ENCODE measurements at regions not wholly inside any gene's neighbourhood (a gene's known extent, or its start where the extent isn't known, plus 50 kb on each side); places are given as distances from the start of the nearest gene placed in this dataset.

DNA sequence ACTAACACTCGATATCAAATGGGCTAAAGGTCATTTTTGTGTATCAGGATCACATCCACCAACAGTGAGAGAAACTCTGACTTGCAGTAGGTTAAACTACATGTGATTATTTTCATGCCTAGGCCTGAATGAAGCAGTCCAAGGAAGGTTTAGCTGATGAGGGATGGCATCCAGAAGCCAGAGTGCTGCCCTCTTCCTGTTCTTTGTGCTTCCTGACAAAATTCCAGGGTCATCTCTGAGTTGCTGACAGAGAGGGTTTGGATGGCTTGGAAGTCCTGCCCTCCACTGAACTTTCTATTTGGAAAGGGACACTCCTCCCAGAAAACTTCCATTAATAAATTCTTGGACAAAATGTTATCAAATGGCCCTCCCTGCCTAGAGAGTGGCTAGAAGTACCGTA lies 728.3 kb upstream of the SLC10A2 start:
- Histone ChIP-seq H3K4me1 (no peaks in the 10 kb centered on the region), H3K27me3 (no peaks in the 10 kb centered on the region), H3K9me3 (no peaks in the 10 kb centered on the region), H3K36me3 (no peaks in the 10 kb centered on the region), H3K4me3 (no peak overlapping the region), H3K27ac (replicated peaks in 1 of 4) (no peak overlapping the region)
- intact Hi-C loops (cut with DNase I), result no loop called here
- 68% methylated on average over 2 of the region's 2 CpGs for WGBS
- TF ChIP-seq EP300 (IDR thresholded peaks at IDR 0.05), result no peak
- TF ChIP-seq POLR2AphosphoS5 (IDR thresholded peaks at IDR 0.05), result no peak
- no peak for TF ChIP-seq POLR2A (IDR thresholded peaks at IDR 0.05; ENCODE audit: low read depth)
- TF ChIP-seq, protein P1, sequence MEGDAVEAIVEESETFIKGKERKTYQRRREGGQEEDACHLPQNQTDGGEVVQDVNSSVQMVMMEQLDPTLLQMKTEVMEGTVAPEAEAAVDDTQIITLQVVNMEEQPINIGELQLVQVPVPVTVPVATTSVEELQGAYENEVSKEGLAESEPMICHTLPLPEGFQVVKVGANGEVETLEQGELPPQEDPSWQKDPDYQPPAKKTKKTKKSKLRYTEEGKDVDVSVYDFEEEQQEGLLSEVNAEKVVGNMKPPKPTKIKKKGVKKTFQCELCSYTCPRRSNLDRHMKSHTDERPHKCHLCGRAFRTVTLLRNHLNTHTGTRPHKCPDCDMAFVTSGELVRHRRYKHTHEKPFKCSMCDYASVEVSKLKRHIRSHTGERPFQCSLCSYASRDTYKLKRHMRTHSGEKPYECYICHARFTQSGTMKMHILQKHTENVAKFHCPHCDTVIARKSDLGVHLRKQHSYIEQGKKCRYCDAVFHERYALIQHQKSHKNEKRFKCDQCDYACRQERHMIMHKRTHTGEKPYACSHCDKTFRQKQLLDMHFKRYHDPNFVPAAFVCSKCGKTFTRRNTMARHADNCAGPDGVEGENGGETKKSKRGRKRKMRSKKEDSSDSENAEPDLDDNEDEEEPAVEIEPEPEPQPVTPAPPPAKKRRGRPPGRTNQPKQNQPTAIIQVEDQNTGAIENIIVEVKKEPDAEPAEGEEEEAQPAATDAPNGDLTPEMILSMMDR (IDR thresholded peaks at IDR 0.05), result no peak
- DNase-seq (ENCODE audit: extremely low spot score), result no peak

GRCh38 chr13:103788061-103788652 lies 721.9 kb upstream of the SLC10A2 start:
- intact Hi-C loops (cut with DNase I), result loop anchor here (5.0 kb wide), 1 partner anchor 509 kb away; no protein-coding TSS in a partner anchor
- no peak overlapping the region for H3K27ac ChIP-seq (replicated peaks in 1 of 4)

DNA sequence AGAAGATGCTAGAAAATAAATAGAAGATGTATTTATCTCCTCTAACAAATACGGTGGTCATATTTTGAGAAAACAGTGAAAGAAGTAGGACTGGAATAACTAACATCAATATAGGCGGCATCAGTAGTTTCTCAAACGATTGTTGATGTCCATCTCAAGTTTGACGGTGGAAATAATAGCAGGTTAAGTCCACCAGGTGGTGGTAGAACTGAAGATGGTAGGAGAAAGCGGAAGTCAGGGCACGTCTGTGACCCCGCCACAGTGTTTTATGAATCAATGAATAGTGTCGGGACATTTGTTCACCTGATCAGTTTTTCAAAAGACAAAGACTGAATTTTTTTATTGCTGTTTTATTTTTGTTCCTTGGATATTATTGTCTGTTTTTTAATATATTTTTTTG lies 706.4 kb upstream of the SLC10A2 start:
- no peaks in the 10 kb centered on the region for H3K4me1 ChIP-seq
- H3K4me3 ChIP-seq, result no peak overlapping the region
- intact Hi-C loops (cut with DNase I), result no loop called here
- WGBS, result 64% methylated on average over 8 of the region's 8 CpGs
- H3K27ac ChIP-seq (replicated peaks in 1 of 4), result no peak overlapping the region
- H3K36me3 ChIP-seq, result no peaks in the 10 kb centered on the region
- H3K9me3 ChIP-seq, result no peaks in the 10 kb centered on the region
- H3K27me3 ChIP-seq, result no peaks in the 10 kb centered on the region
- DNase-seq (ENCODE audit: extremely low spot score), result no peak
- TF ChIP-seq EP300 (IDR thresholded peaks at IDR 0.05) (no peak), POLR2AphosphoS5 (IDR thresholded peaks at IDR 0.05) (no peak), POLR2A (IDR thresholded peaks at IDR 0.05; ENCODE audit: low read depth) (no peak)
- TF ChIP-seq, protein P1 (IDR thresholded peaks at IDR 0.05), result no peak

More at GRCh38 chr13:103788061-103788652, 721.9 kb upstream of the SLC10A2 start:
- Histone ChIP-seq H3K36me3 (no peaks in the 10 kb centered on the region), H3K9me3 (no peaks in the 10 kb centered on the region), H3K27me3 (no peaks in the 10 kb centered on the region), H3K4me3 (no peak overlapping the region), H3K4me1 (no peaks in the 10 kb centered on the region)
- no peak for TF ChIP-seq POLR2AphosphoS5 (IDR thresholded peaks at IDR 0.05)
- no peak for TF ChIP-seq POLR2A (IDR thresholded peaks at IDR 0.05; ENCODE audit: low read depth)
- TF ChIP-seq, protein P1 (IDR thresholded peaks at IDR 0.05), result no peak
- no peak for TF ChIP-seq EP300 (IDR thresholded peaks at IDR 0.05)
- DNase-seq (ENCODE audit: extremely low spot score), result no peak
- WGBS, result 52% methylated on average over 2 of the region's 2 CpGs

DNA sequence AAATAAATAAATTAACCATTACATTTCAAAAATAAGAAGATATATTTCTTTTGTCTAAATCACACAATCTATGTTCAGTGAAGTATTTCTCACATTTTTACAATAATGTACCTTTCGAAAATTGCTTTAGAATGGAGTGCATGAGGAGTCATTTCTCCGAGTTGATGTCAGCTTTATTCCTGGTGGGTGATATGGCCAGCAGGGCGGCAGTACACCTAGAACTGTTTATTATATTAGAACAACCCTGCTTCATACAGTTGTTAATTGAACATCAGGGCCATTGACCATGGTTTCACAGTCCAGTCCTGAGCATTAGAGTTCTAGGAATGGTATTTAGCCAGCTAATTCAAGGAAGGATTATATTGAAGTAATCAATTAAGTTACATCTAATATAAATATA lies 696.3 kb upstream of the SLC10A2 start:
- intact Hi-C loops (cut with DNase I), result no loop called here

More for the DNA sequence above, 696.3 kb upstream of the SLC10A2 start:
- H3K4me3 ChIP-seq, result no peak overlapping the region
- DNase-seq (ENCODE audit: extremely low spot score), result no peak
- 84% methylated on average over 3 of the region's 3 CpGs for WGBS
- H3K27ac ChIP-seq (replicated peaks in 1 of 4), result no peak overlapping the region
- H3K27me3 ChIP-seq, result no peaks in the 10 kb centered on the region
- no peaks in the 10 kb centered on the region for H3K36me3 ChIP-seq
- TF ChIP-seq, protein P1 (IDR thresholded peaks at IDR 0.05), result no peak
- TF ChIP-seq POLR2AphosphoS5 (IDR thresholded peaks at IDR 0.05) (no peak), EP300 (IDR thresholded peaks at IDR 0.05) (no peak), POLR2A (IDR thresholded peaks at IDR 0.05; ENCODE audit: low read depth) (no peak)
- no peaks in the 10 kb centered on the region for H3K9me3 ChIP-seq
- H3K4me1 ChIP-seq, result no peaks in the 10 kb centered on the region

Measured in esophagus muscularis mucosa (tissue), 4 donors.